RPMI8226 (cell line): ENCODE measurements at regions not wholly inside any gene's neighbourhood (a gene's known extent, or its start where the extent isn't known, plus 50 kb on each side); places are given as distances from the start of the nearest gene placed in this dataset.

ENCODE experiments used
- DNase-seq: peaks from one replicate; pipeline ENCODE4 v3.0.0-alpha.2; 2015

DNA sequence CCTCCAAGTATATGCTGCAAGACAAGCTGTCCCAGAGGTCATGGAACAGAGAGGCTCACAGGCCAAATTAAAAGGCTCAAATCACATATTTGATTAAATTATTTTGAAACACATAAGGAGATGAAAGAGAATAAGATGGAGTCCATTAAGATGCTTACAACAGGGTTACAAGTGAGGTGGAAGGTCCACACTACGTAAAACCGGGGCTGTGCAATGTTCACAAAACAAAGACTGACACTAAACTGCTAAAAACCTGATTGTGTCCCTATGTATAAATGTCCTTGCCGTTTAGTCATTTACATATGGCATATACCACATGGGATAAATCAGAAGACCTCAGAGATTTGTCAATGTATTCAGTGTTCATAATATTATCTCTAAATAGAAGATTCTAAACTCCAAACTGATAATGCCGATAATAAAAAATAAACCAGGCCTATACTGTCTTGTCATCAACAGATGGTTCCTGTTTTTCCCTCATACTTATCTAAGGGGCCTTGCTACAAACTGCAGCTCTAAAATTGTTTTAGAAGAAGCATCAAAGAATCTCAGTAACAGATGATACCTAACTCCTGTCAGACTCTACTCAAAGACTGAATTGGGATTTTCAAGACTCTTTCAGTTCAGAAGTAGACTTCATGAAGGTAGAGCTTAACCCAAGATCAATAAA is 51.8 kb upstream of the RIPOR2 start:
- no peak for DNase-seq

- no peak for DNase-seq
Measured at GRCh38 chr6:24988562-24988961, 52.8 kb upstream of the RIPOR2 start.

DNA sequence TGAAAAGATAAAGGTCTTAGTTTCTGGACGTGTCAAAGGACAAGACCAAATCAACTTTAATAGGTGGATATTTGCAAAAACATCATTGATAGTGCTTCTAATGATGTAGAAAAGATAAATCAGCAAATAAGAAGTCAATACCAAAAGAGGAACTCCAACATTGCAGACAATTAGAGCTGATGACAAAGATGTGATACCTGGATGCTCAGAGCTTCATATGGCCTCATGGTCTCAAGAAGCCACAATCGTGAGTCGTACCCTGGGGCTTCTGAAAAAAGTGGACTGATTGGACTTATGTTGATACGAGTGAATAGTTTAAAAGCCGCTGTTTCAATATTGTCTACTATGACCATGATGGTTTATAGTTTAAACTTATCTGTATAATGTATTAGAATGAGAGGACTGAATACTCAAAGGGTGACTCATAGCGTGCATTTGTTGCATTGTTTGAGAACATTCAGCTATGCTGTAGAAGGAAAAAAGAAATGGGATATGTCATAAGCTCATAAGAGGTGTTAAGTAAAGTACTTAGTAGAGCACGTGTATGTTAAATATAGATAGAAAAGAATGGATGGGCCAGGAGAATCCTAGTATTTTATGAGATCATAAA is 54.6 kb upstream of the RIPOR2 start:
- DNase-seq, result no peak

- no peak for DNase-seq
Measured at GRCh38 chr6:24990944-24991809, 55.4 kb upstream of the RIPOR2 start.

- peak; percentile 78 for DNase-seq
Measured at GRCh38 chr6:24991810-24992467, 56.2 kb upstream of the RIPOR2 start.

DNA sequence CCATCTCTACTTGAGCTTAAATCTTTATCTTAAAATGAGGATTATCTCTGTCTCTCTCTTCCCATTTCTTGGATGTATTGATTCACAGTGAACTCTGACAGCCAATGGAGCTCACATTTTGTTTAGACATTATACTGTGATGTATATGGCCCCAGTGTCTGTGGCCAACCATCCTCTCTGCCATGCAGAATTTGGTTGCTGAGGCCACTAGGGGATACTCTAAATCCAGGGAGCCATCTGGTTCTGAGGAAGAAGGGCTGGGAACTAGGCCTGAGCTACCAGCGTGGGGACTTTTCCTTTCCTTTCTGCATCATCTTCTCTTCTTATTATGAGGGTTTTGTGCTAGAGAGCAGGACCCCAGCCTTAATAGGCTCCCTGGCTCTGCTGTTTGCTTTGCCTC is 59.1 kb upstream of the RIPOR2 start:
- no peak for DNase-seq

- DNase-seq, result no peak
Measured at GRCh38 chr6:24995270-24995669, 59.5 kb upstream of the RIPOR2 start.

- no peak for DNase-seq
Measured at GRCh38 chr6:24996269-24996836, 60.6 kb upstream of the RIPOR2 start.

DNA sequence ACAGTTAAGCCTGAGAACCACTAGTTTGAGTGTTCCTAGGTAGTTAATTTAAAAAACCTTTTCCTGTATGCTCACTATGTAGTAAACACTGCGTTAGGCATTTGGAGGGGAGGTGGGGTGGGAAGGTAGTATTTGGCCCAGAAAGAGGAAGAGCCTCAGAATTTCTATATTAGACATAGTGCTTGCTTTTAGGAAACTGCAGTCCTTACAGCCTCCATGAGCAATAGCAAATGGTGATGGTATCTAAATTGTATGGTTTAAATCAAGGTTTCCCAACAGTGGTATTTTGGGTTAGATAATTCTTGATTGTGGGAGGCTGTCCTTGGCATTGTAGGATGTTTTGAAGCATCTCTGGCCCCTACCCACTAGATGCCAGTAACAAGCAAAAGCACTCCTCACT is 61.5 kb upstream of the RIPOR2 start:
- DNase-seq, result no peak

- no peak for DNase-seq
Measured at GRCh38 chr6:24997905-24998304, 62.1 kb upstream of the RIPOR2 start.

- no peak for DNase-seq
Measured at GRCh38 chr6:25002326-25003091, 66.7 kb upstream of the RIPOR2 start.

GRCh38 chr6:25004357-25004756 is 68.6 kb upstream of the RIPOR2 start:
- no peak for DNase-seq

GRCh38 chr6:25005010-25005409 is 69.2 kb upstream of the RIPOR2 start:
- DNase-seq, result no peak

- DNase-seq, result no peak
Measured at GRCh38 chr6:25006075-25006474, 70.3 kb upstream of the RIPOR2 start.

- peak; percentile 65 for DNase-seq
Measured at GRCh38 chr6:25006565-25007001, 70.8 kb upstream of the RIPOR2 start.

- DNase-seq, result no peak
Measured at GRCh38 chr6:25007269-25007699, 71.5 kb upstream of the RIPOR2 start.

DNA sequence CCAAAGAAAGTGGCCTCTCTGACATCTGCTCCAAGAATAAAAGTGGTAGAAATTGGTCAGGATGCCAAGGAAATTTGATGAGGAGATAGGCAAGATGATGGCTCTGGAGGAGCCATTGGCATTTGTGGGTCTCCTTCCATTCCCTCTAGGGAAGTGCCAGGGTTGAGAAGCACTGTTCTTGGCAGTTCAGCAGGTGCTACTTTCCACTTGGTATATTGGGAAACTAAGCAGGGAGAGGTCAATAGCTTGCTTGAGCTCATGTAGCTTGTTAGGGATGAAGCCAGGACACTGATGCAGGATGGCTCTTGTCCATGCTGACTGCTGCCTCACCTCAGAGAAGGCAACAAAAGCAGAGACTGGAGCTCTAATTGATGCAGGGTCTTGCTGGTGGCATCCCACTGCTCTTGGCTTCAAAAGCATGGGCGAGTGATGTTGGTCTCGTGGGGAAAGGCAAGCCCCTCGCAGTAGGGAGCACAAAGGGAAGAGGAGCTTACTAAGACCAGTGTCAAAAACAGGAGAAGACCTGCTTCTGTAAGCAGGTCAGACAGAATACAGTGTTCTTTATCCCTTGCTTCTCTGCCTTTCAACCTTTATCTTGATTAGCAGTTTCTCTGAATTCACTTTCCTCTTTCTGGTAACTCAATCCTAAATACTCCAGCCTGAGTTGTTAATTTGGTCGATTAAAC is 73.1 kb upstream of the RIPOR2 start:
- DNase-seq, result no peak

DNA sequence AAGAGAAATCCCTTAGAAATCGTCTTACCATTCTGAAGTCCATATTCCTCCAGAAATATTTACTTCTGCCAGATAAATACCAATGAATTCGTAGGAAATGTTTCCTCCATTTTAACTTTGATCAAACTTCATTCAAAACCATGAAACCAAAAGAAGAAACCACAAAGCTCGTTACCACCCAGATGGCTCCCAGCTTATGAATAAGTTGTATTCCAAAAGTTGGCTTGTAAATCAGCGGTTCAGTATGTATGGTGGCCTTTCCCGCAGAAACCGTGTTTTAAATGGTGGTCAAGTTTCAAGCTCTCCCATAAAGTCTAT is 73.6 kb upstream of the RIPOR2 start:
- DNase-seq, result no peak

- DNase-seq, result no peak
Measured at GRCh38 chr6:25010176-25010575, 74.4 kb upstream of the RIPOR2 start.

GRCh38 chr6:25010902-25011625 is 75.3 kb upstream of the RIPOR2 start:
- DNase-seq, result no peak

DNA sequence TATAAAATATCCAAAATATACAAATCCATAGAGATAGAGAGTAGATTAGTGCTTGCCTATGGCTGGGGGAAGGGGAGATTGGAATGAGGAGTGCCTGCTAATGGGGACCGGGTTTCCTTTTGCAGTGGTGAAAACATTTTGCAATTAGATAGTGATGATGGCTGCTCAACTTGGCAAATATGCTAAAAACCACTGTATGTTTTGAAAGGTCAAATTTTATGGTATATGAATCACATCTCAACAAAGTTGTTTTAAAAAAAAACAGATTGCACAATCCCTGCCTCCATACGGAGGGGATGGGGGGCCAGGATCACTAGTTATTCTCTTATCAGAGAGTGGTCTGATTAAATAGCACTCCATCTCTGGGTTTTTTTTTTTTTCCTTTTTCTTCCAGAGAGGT is 76.9 kb upstream of the RIPOR2 start:
- DNase-seq, result no peak
